Erythroblast (primary cell): ENCODE measurements at regions not wholly inside any gene's neighbourhood (a gene's known extent, or its start where the extent isn't known, plus 50 kb on each side); places are given as distances from the start of the nearest gene placed in this dataset.

Experiments used
- GATA1 ChIP-seq: IDR thresholded peaks from 2 replicates; pipeline ENCODE4 v1.6.1; 2011; ENCODE audit warnings: low read depth, mild to moderate bottlenecking, control low read depth, low read length, moderate library complexity
- POLR2A ChIP-seq: IDR thresholded peaks from 2 replicates; pipeline ENCODE4 v1.6.1; 2011; ENCODE audit warnings: mild to moderate bottlenecking, low read length

- no peak for TF ChIP-seq POLR2A
- no peak for TF ChIP-seq GATA1
Measured at GRCh38 chr13:78087966-78088678, 169.5 kb upstream of the EDNRB start.
